Neural progenitor cell (in vitro differentiated cells): ENCODE measurements at regions not wholly inside any gene's neighbourhood (a gene's known extent, or its start where the extent isn't known, plus 50 kb on each side); places are given as distances from the start of the nearest gene placed in this dataset.

Source experiments
- CTCF ChIP-seq: fragments of 200-600 bp; sonication (generic); IDR thresholded peaks from 2 replicates; pipeline ENCODE4 v1.5.1; 2017; ENCODE audit warnings: antibody characterized with exemption, mild to moderate bottlenecking
- EZH2 ChIP-seq: fragments of 200-600 bp; sonication (generic); IDR thresholded peaks from 2 replicates; pipeline ENCODE4 v1.6.1; 2017; ENCODE audit warnings: antibody characterized with exemption, mild to moderate bottlenecking, moderate library complexity

- TF ChIP-seq CTCF (no peak), EZH2 (no peak)
Observed at GRCh38 chr6:144844596-144844995, 559.5 kb downstream of the UTRN start.
